Lung (tissue), 11 donors: ENCODE measurements at regions not wholly inside any gene's neighbourhood (a gene's known extent, or its start where the extent isn't known, plus 50 kb on each side); places are given as distances from the start of the nearest gene placed in this dataset.

Experiments used
- ATAC-seq: fragments of 200-7000 bp; cut with Tn5 transposase; one replicate; pipeline ENCODE4 v1.9.1; 2020; ENCODE audit warnings: moderate number of reproducible peaks; ENCODE audit not compliant: insufficient read depth, low FRiP score
- DNase-seq, 3 donors: peaks; one replicate each; pipeline ENCODE4 v3.0.0-alpha.2; 2013 to 2017
- H3K27ac ChIP-seq, 2 donors: one replicate each; pipeline ENCODE4 v1.5.1; 2013; ENCODE audit warnings: mild to moderate bottlenecking in 2 of 2, moderate library complexity in 2 of 2, control low read depth in 1 of 2, inconsistent platforms in 1 of 2, low read depth in 1 of 2, low read length in 1 of 2
- H3K27me3 ChIP-seq, 3 donors: one replicate each; pipeline ENCODE4 v1.5.1; 2013; ENCODE audit warnings: low read length in 2 of 3; ENCODE audit not compliant: control insufficient read depth in 3 of 3, insufficient read depth in 3 of 3
- H3K36me3 ChIP-seq, 4 donors: one replicate each; pipeline ENCODE4 v1.5.1; 2013; ENCODE audit warnings: low read length in 4 of 4, mild to moderate bottlenecking in 1 of 4, moderate library complexity in 1 of 4; ENCODE audit not compliant: control insufficient read depth in 4 of 4, insufficient read depth in 4 of 4
- H3K4me1 ChIP-seq, 5 donors: one replicate each; pipeline ENCODE4 v1.5.1; 2013; ENCODE audit warnings: low read length in 5 of 5, mild to moderate bottlenecking in 2 of 5, moderate library complexity in 1 of 5; ENCODE audit not compliant: control insufficient read depth in 5 of 5, insufficient read depth in 5 of 5
- H3K4me3 ChIP-seq: one replicate; pipeline ENCODE4 v1.5.1; 2013; ENCODE audit warnings: mild to moderate bottlenecking, control low read depth, moderate library complexity
- H3K9ac ChIP-seq, 2 donors: one replicate each; pipeline ENCODE4 v1.5.1; 2013; ENCODE audit warnings: low read length in 2 of 2, control low read depth in 1 of 2; ENCODE audit not compliant: insufficient read depth in 1 of 2
- H3K9me3 ChIP-seq, 4 donors: one replicate each; pipeline ENCODE4 v1.5.1; 2013; ENCODE audit warnings: low read length in 3 of 4, mild to moderate bottlenecking in 1 of 4, moderate library complexity in 1 of 4; ENCODE audit not compliant: control insufficient read depth in 4 of 4, insufficient read depth in 3 of 4
- CTCF ChIP-seq: IDR thresholded peaks from 2 replicates; pipeline ENCODE4 v1.5.1; 2012; ENCODE audit warnings: mild to moderate bottlenecking; ENCODE audit errors: control extremely low read depth, extremely low read depth
- WGBS, 2 donors: extraction: QIAGEN DNeasy Blood & Tissue Kit; methylation state at CpG; one replicate each; pipeline ENCODE4 v1.1.7; 2013; 5-methylcytosine and 5-hydroxymethylcytosine counted together
- donor health status: control.
- donor health status: control.
- donor health status: Bipolar disorder and iron deficiency.
- donor health status: healthy.
- donor health status: DM: yes; HTN: yes; CAD: no.

DNA sequence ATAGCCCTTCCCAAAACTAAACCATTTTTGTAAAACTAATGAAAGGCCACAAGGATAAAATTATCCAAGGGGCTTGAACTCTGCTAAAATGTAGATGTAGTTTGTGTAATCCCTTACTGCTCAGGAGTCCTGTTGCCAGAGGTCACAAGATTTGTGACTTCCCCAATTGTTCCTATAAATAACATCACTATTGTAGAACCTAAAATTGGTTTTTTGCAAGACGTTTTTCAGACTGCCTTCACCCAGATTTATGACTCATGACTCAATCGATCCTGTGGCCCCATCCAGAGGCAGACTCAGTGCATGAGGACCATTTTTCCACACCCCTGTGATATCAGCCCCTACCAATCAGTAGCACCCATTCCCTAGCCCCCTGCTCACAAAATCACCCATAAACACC, 61.5 kb upstream of the RASSF8 start:
- H3K36me3 ChIP-seq, result no peaks in the 10 kb centered on the region
- H3K4me1 ChIP-seq, result no peaks in the 10 kb centered on the region
- DNase-seq (no peak), ATAC-seq (no peak)
- 31 to 59% methylated on average over 2 of the region's 2 CpGs for WGBS, 2 donors
- H3K4me3 ChIP-seq, result no peak overlapping the region
- peaks cover 0 to 3% (median under 1%) of the 10 kb centered on the region in 4 donors for H3K9me3 ChIP-seq
- no peaks in the 10 kb centered on the region for H3K27me3 ChIP-seq
- no peak for TF ChIP-seq CTCF
- no peak overlapping the region for H3K9ac ChIP-seq
- H3K27ac ChIP-seq, result no peak overlapping the region

- WGBS, 2 donors, result 87 to 96% methylated on average over 2 of the region's 2 CpGs
- H3K27ac ChIP-seq, result no peak overlapping the region
- H3K9ac ChIP-seq, result no peak overlapping the region
- no peak for DNase-seq
- H3K4me3 ChIP-seq, result no peak overlapping the region
- no peak for TF ChIP-seq CTCF
- no peaks in the 10 kb centered on the region for H3K4me1 ChIP-seq
- no peaks in the 10 kb centered on the region for H3K36me3 ChIP-seq
- ATAC-seq, result no peak
- no peaks in the 10 kb centered on the region for H3K9me3 ChIP-seq
- no peaks in the 10 kb centered on the region for H3K27me3 ChIP-seq
These were observed 54.8 kb upstream of the RASSF8 start for GRCh38 chr12:25903603-25904245.

- no peaks in the 10 kb centered on the region for H3K9me3 ChIP-seq
These were observed 54.0 kb upstream of the RASSF8 start for GRCh38 chr12:25904442-25904841.

More at GRCh38 chr12:25904442-25904841, 54.0 kb upstream of the RASSF8 start:
- ATAC-seq, result no peak
- no peak for TF ChIP-seq CTCF
- H3K4me1 ChIP-seq, result no peaks in the 10 kb centered on the region
- DNase-seq, result no peak
- H3K36me3 ChIP-seq, result no peaks in the 10 kb centered on the region
- H3K27me3 ChIP-seq, result no peaks in the 10 kb centered on the region
- 91% methylated on average over 1 of the region's 1 CpG for WGBS, 2 donors
- no peak overlapping the region for H3K27ac ChIP-seq
- no peak overlapping the region for H3K9ac ChIP-seq
- H3K4me3 ChIP-seq, result no peak overlapping the region
